SK-N-SH treated with all-trans-retinoic acid at 6 μM for 48 hours (cell line): ENCODE measurements at regions not wholly inside any gene's neighbourhood (a gene's known extent, or its start where the extent isn't known, plus 50 kb on each side); places are given as distances from the start of the nearest gene placed in this dataset.

Experiments
- SNAI2 ChIP-seq: fragments of 250-450 bp; sonication (Bioruptor Pico); IDR thresholded peaks from 2 replicates; pipeline ENCODE4 v1.5.0; 2020; ENCODE audit warnings: mild to moderate bottlenecking, moderate library complexity
- TOX ChIP-seq: fragments of 250-450 bp; sonication (Bioruptor Pico); IDR thresholded peaks from 2 replicates; pipeline ENCODE4 v1.8.0; 2021; ENCODE audit warnings: mild to moderate bottlenecking, moderate library complexity, borderline replicate concordance
- ZFP3 ChIP-seq: fragments of 250-450 bp; sonication (Bioruptor Pico); IDR thresholded peaks from 2 replicates; pipeline ENCODE4 v1.5.0; 2020; ENCODE audit warnings: mild to moderate bottlenecking, moderate library complexity

DNA sequence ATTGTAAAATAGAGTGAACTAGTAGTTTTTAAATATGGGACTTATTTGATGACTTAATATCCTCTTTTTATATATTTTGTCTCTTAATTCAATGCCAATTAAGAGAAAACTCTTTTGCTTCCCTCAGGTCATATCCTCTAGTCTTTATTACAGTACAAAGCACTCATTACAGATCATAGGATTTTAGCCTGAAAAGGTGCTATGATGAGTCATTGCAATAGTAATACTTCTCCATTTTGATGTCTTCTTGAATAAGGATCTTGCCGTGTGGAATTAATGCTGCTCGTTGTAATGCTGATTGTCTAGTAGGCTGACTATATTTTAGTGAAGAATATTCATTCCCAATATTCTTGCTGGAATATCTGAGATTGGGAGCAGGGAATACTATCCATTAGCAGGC lies 612.2 kb upstream of the GOLIM4 start:
- no peak for TF ChIP-seq SNAI2 (CRISPR knock-in tag)
- no peak for TF ChIP-seq TOX
- no peak for TF ChIP-seq ZFP3 (CRISPR knock-in tag)
